ENCODE measurements at regions not wholly inside any gene's neighbourhood (a gene's known extent, or its start where the extent isn't known, plus 50 kb on each side); places are given as distances from the start of the nearest gene placed in this dataset.
"Not testable (repeated sequence)": the region's sequence is repeated elsewhere in the genome, so short reads cannot be mapped to it uniquely, and the experiment has no call there.

DNA sequence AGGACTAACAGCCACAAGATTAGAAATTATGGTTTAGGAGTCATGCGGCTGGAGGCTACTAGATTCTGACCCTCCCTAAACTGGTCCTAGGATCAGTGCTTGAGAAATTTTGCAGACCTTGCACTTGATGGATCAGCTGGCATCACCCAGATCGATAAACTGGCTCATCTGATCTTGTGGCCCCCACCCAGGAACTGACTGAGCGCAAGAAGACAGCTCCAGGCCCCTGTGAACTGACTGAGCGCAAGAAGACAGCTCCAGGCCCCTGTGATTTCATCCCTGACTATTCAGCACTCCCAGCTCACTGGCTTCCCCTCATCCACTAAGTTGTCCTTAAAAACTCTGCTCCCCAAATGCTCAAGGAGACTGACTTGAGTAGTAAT is 67.8 kb downstream of the MRPL36 start:
- TF ChIP-seq POLR2A (IDR thresholded peaks at IDR 0.05; ENCODE audit: low read depth, low read length); TAF1 (IDR thresholded peaks at IDR 0.05; ENCODE audit: borderline replicate concordance, low read depth, low read length): not testable (repeated sequence)
